Panc1 (cell line): ENCODE measurements at regions not wholly inside any gene's neighbourhood (a gene's known extent, or its start where the extent isn't known, plus 50 kb on each side); places are given as distances from the start of the nearest gene placed in this dataset.

Experiments used
- ATAC-seq: fragments of 200-7000 bp; cut with Tn5 transposase; 2 replicates; pipeline ENCODE4 v1.9.1; 2020; ENCODE audit warnings: mild to moderate bottlenecking, moderate library complexity
- BruUV-seq: library from RNA; stranded (reverse); fragments of 400-500 nt; replicated peaks from 2 replicates; lab custom pipeline; 2021; lab: Mats Ljungman, UMichigan
- CTCF ChIA-PET: fragments of 300-600 bp; sonication (Branson Sonifier 250); formaldehyde crosslinking; loops from one replicate; lab custom pipeline; 2022; ENCODE audit warnings: antibody characterized with exemption; lab: Charles Lee
- POLR2A ChIA-PET: fragments of 300-600 bp; sonication (Branson Sonifier 250); formaldehyde crosslinking; loops from one replicate; lab custom pipeline; 2022; ENCODE audit warnings: antibody characterized with exemption; lab: Charles Lee
- DNase-seq: peaks from one replicate; pipeline ENCODE4 v3.0.0-alpha.2; 2010; ENCODE audit warnings: low read depth, low spot score
- H3K27ac ChIP-seq: 2 replicates; pipeline ENCODE4 v1.5.1; 2011; ENCODE audit warnings: mild to moderate bottlenecking, low read length, inconsistent platforms
- H3K27me3 ChIP-seq: fragments of 200-500 bp; sonication (Bioruptor generic); 2 replicates; pipeline ENCODE4 v1.6.0; 2014; ENCODE audit warnings: low read length, inconsistent platforms; ENCODE audit not compliant: control insufficient read depth, insufficient read depth
- H3K36me3 ChIP-seq: fragments of 200-500 bp; sonication (Bioruptor generic); 2 replicates; pipeline ENCODE4 v1.5.1; 2014; ENCODE audit warnings: inconsistent platforms, mild to moderate bottlenecking, low read length, moderate library complexity; ENCODE audit not compliant: control insufficient read depth, insufficient read depth
- H3K4me1 ChIP-seq: 2 replicates; pipeline ENCODE4 v1.5.1; 2011; ENCODE audit warnings: inconsistent platforms, mild to moderate bottlenecking, low read length, moderate library complexity; ENCODE audit not compliant: control insufficient read depth, insufficient read depth
- H3K4me3 ChIP-seq, 2 experiments: 2 replicates each; pipeline ENCODE4 v1.5.1; 2011 to 2012; ENCODE audit warnings: low read depth in 2 of 2, low read length in 2 of 2, mild to moderate bottlenecking in 2 of 2, inconsistent platforms in 1 of 2, moderate library complexity in 1 of 2
- H3K9me3 ChIP-seq: fragments of 200-500 bp; sonication (Bioruptor generic); 2 replicates; pipeline ENCODE4 v1.5.1; 2014; ENCODE audit warnings: low read depth, mild to moderate bottlenecking, inconsistent platforms, low read length, moderate library complexity; ENCODE audit not compliant: control insufficient read depth, insufficient read depth
- CTCF ChIP-seq: fragments of 450-650 bp; IDR thresholded peaks from 2 replicates; pipeline ENCODE4 v1.5.1; 2017; ENCODE audit warnings: mild to moderate bottlenecking
- POLR2AphosphoS5 ChIP-seq: IDR thresholded peaks from 2 replicates; pipeline ENCODE4 v1.6.1; 2012; ENCODE audit warnings: mild to moderate bottlenecking, low read depth, low read length, moderate library complexity
- REST ChIP-seq, 2 experiments: IDR thresholded peaks; 2 replicates each; pipeline ENCODE4 v1.6.1; 2011 to 2012; ENCODE audit warnings: low read depth in 2 of 2, control low read depth in 1 of 2, low read length in 1 of 2, mild to moderate bottlenecking in 1 of 2, moderate library complexity in 1 of 2; ENCODE audit not compliant: insufficient read depth in 1 of 2
- SIN3A ChIP-seq: IDR thresholded peaks from 2 replicates; pipeline ENCODE4 v1.6.1; 2012; ENCODE audit warnings: low read depth, mild to moderate bottlenecking, low read length, moderate library complexity, borderline replicate concordance; ENCODE audit not compliant: insufficient read depth
- TCF7L2 ChIP-seq: IDR thresholded peaks from 2 replicates; pipeline ENCODE4 v1.6.1; 2011; ENCODE audit warnings: mild to moderate bottlenecking, low read depth, low read length, inconsistent platforms
- in situ Hi-C: cut with HindIII; loops from 2 replicates; pipeline ENCODE4 v1.10.0; 2016; ENCODE audit warnings: low sequenced_read_pairs, low pct_unique_long_range_greater_than_20kb
- intact Hi-C: fragments of 100-400 bp; cut with micrococcal nuclease; formaldehyde crosslinking; loops from one replicate; pipeline ENCODE4 v1.10.0; 2022; ENCODE audit not compliant: unreplicated experiment

DNA sequence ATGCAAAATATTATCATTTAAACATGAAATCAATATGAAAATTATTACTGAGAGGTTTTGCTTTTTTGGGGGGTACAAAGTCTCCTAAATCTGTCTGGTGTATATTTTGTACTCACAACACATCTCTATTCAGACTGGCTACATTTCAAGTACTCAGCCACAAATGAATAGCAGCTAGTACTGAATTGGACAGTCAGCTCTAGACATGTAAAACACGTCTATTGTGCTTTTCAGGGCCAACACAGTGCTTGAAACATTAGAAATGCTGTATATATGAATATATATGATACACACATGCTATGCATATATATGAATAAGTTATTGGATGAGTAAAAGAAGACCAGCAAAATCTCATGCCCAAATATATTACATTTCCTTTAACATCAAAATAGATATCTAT is 103.8 kb upstream of the CFAP20DC start:
- Histone ChIP-seq H3K36me3 (no peaks in the 10 kb centered on the region), H3K27ac (no peak overlapping the region), H3K27me3 (no peaks in the 10 kb centered on the region), H3K4me1 (no peaks in the 10 kb centered on the region), H3K4me3 (no peak overlapping the region), H3K9me3 (no peaks in the 10 kb centered on the region)
- in situ Hi-C loops (no loop called here), intact Hi-C loops (no loop called here)
- no TSS peak for BruUV-seq
- no peak for TF ChIP-seq TCF7L2
- TF ChIP-seq CTCF = no peak
- POLR2A ChIA-PET = no interaction called here
- CTCF ChIA-PET = no interaction called here
- DNase-seq = no peak
- no peak for ATAC-seq

GRCh38 chr3:59152943-59153342 is 103.1 kb upstream of the CFAP20DC start:
- in situ Hi-C loops = no loop called here
- no peak for ATAC-seq
- Histone ChIP-seq H3K27me3 (no peaks in the 10 kb centered on the region), H3K9me3 (no peaks in the 10 kb centered on the region), H3K36me3 (no peaks in the 10 kb centered on the region), H3K4me1 (no peaks in the 10 kb centered on the region), H3K4me3 (no peak overlapping the region), H3K27ac (no peak overlapping the region)
- POLR2A ChIA-PET = no interaction called here
- intact Hi-C loops = no loop called here
- no TSS peak for BruUV-seq
- DNase-seq = no peak
- CTCF ChIA-PET = no interaction called here
- TF ChIP-seq CTCF (no peak), SIN3A (no peak), POLR2AphosphoS5 (no peak), REST (IDR thresholded peaks at IDR 0.05; ENCODE audit: insufficient read depth in 1 of 2, low read depth in 2 of 2, low read length in 1 of 2) (no peak), TCF7L2 (no peak)

DNA sequence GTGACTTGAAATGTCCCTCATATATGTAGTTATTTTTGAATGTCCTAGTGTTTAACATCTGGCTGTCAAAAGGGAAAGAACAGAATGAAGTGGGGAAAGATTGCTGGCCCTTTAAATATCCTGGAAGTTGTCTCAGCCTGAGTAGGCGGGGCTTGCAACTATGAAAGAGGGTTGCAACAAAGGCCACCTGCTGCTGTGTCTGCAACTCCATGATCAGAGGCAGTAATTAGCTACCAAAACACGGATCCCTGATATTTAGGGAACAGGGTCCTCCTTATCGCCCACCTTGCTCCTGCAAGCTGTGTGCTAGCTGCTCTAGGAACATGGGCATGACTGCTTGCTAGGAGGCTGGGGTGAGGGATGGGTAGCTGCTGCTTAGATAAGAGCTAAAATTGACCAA is 100.2 kb upstream of the CFAP20DC start:
- no peak overlapping the region for H3K4me3 ChIP-seq
- DNase-seq (no peak), ATAC-seq (no peak)
- no peaks in the 10 kb centered on the region for H3K27me3 ChIP-seq
- in situ Hi-C loops (no loop called here), intact Hi-C loops (no loop called here)
- no peaks in the 10 kb centered on the region for H3K4me1 ChIP-seq
- TF ChIP-seq SIN3A (no peak), REST (IDR thresholded peaks at IDR 0.05; ENCODE audit: insufficient read depth in 1 of 2, low read depth in 2 of 2, low read length in 1 of 2) (no peak), CTCF (no peak), TCF7L2 (no peak), POLR2AphosphoS5 (no peak)
- BruUV-seq = no TSS peak
- H3K9me3 ChIP-seq = no peaks in the 10 kb centered on the region
- H3K27ac ChIP-seq = no peak overlapping the region
- ChIA-PET POLR2A (no interaction called here), CTCF (no interaction called here)
- H3K36me3 ChIP-seq = no peaks in the 10 kb centered on the region
